GM18502 (cell line): ENCODE measurements at regions not wholly inside any gene's neighbourhood (a gene's known extent, or its start where the extent isn't known, plus 50 kb on each side); places are given as distances from the start of the nearest gene placed in this dataset.

Source experiments
- ATAC-seq: cut with Tn5 transposase; IDR thresholded peaks from one replicate; pipeline ENCODE4 v1.9.1; 2021; ENCODE audit warnings: mild to moderate bottlenecking; ENCODE audit not compliant: unreplicated experiment, poor library complexity

GRCh38 chr1:81069856-81070255 is 730.9 kb upstream of the ADGRL2 start:
- ATAC-seq = no peak

- ATAC-seq = no peak
These were observed 732.0 kb upstream of the ADGRL2 start for GRCh38 chr1:81068726-81069125.

GRCh38 chr1:81053826-81054225 is 746.9 kb upstream of the ADGRL2 start:
- ATAC-seq = no peak

- ATAC-seq = no peak
These were observed 748.6 kb upstream of the ADGRL2 start for GRCh38 chr1:81052162-81052561.

GRCh38 chr1:81050390-81050789 is 750.3 kb upstream of the ADGRL2 start:
- ATAC-seq = no peak

GRCh38 chr1:81044708-81045107 is 756.0 kb upstream of the ADGRL2 start:
- ATAC-seq = no peak

GRCh38 chr1:81042225-81042624 is 758.5 kb upstream of the ADGRL2 start:
- ATAC-seq = no peak

- no peak for ATAC-seq
These were observed 766.4 kb upstream of the ADGRL2 start for GRCh38 chr1:81034291-81034690.

- ATAC-seq = no peak
These were observed 767.7 kb upstream of the ADGRL2 start for GRCh38 chr1:81032973-81033425.

GRCh38 chr1:81032374-81032773 is 768.4 kb upstream of the ADGRL2 start:
- no peak for ATAC-seq

- no peak for ATAC-seq
These were observed 770.3 kb upstream of the ADGRL2 start for GRCh38 chr1:81030441-81030840.

- ATAC-seq = no peak
These were observed 771.5 kb upstream of the ADGRL2 start for GRCh38 chr1:81029266-81029665.

- ATAC-seq = no peak
These were observed 777.5 kb upstream of the ADGRL2 start for GRCh38 chr1:81023187-81023724.

GRCh38 chr1:81021134-81021533 is 779.6 kb upstream of the ADGRL2 start:
- no peak for ATAC-seq

- ATAC-seq = no peak
These were observed 780.2 kb upstream of the ADGRL2 start for GRCh38 chr1:81020506-81020905.

- no peak for ATAC-seq
These were observed 790.6 kb upstream of the ADGRL2 start for GRCh38 chr1:81010126-81010525.

- no peak for ATAC-seq
These were observed 792.4 kb upstream of the ADGRL2 start for GRCh38 chr1:81008293-81008692.

GRCh38 chr1:81007024-81007423 is 793.7 kb upstream of the ADGRL2 start:
- no peak for ATAC-seq

GRCh38 chr1:81006502-81006901 is 794.2 kb upstream of the ADGRL2 start:
- no peak for ATAC-seq

- no peak for ATAC-seq
These were observed 796.7 kb upstream of the ADGRL2 start for GRCh38 chr1:81004011-81004410.

- no peak for ATAC-seq
These were observed 805.8 kb upstream of the ADGRL2 start for GRCh38 chr1:80994934-80995333.

GRCh38 chr1:80994038-80994437 is 806.7 kb upstream of the ADGRL2 start:
- ATAC-seq = no peak
